ENCODE measurements at regions not wholly inside any gene's neighbourhood (a gene's known extent, or its start where the extent isn't known, plus 50 kb on each side); places are given as distances from the start of the nearest gene placed in this dataset.

GRCh38 chr16:5643855-5644531, 546.4 kb upstream of the EEF2KMT start:
- DNase-seq (ENCODE audit: low read depth) = no peak
- TF ChIP-seq MYC (IDR thresholded peaks at IDR 0.05; ENCODE audit: low read depth, low read length) (no peak), POLR2A (IDR thresholded peaks at IDR 0.05; ENCODE audit: extremely low read depth, insufficient read length) (no peak), MAX (IDR thresholded peaks at IDR 0.05; ENCODE audit: low read depth, low read length) (no peak), CTCF (IDR thresholded peaks at IDR 0.05; ENCODE audit: low read depth, low read length) (no peak)
- no peak overlapping the region for H3K4me3 ChIP-seq (ENCODE audit: low read depth, low read length)

GRCh38 chr16:5642436-5642835, 544.8 kb upstream of the EEF2KMT start:
- H3K4me3 ChIP-seq (ENCODE audit: low read depth, low read length) = no peak overlapping the region
- no peak for TF ChIP-seq MYC (IDR thresholded peaks at IDR 0.05; ENCODE audit: low read depth, low read length)
- TF ChIP-seq POLR2A (IDR thresholded peaks at IDR 0.05; ENCODE audit: extremely low read depth, insufficient read length) = no peak
- no peak for TF ChIP-seq MAX (IDR thresholded peaks at IDR 0.05; ENCODE audit: low read depth, low read length)
- no peak for TF ChIP-seq CTCF (IDR thresholded peaks at IDR 0.05; ENCODE audit: low read depth, low read length)
- no peak for DNase-seq (ENCODE audit: low read depth)

- no peak overlapping the region for H3K4me3 ChIP-seq (ENCODE audit: low read depth, low read length)
- DNase-seq (ENCODE audit: low read depth) = no peak
- TF ChIP-seq MYC (IDR thresholded peaks at IDR 0.05; ENCODE audit: low read depth, low read length) = no peak
- TF ChIP-seq MAX (IDR thresholded peaks at IDR 0.05; ENCODE audit: low read depth, low read length) = no peak
- no peak for TF ChIP-seq CTCF (IDR thresholded peaks at IDR 0.05; ENCODE audit: low read depth, low read length)
- TF ChIP-seq POLR2A (IDR thresholded peaks at IDR 0.05; ENCODE audit: extremely low read depth, insufficient read length) = no peak
These were observed 544.4 kb upstream of the EEF2KMT start for GRCh38 chr16:5642011-5642410.

GRCh38 chr16:5640883-5641282, 543.3 kb upstream of the EEF2KMT start:
- H3K4me3 ChIP-seq (ENCODE audit: low read depth, low read length) = no peak overlapping the region
- no peak for DNase-seq (ENCODE audit: low read depth)
- no peak for TF ChIP-seq MYC (IDR thresholded peaks at IDR 0.05; ENCODE audit: low read depth, low read length)
- TF ChIP-seq MAX (IDR thresholded peaks at IDR 0.05; ENCODE audit: low read depth, low read length) = no peak
- TF ChIP-seq POLR2A (IDR thresholded peaks at IDR 0.05; ENCODE audit: extremely low read depth, insufficient read length) = no peak
- no peak for TF ChIP-seq CTCF (IDR thresholded peaks at IDR 0.05; ENCODE audit: low read depth, low read length)

- TF ChIP-seq CTCF (IDR thresholded peaks at IDR 0.05; ENCODE audit: low read depth, low read length) (no peak), MYC (IDR thresholded peaks at IDR 0.05; ENCODE audit: low read depth, low read length) (no peak), MAX (IDR thresholded peaks at IDR 0.05; ENCODE audit: low read depth, low read length) (no peak), POLR2A (IDR thresholded peaks at IDR 0.05; ENCODE audit: extremely low read depth, insufficient read length) (no peak)
- H3K4me3 ChIP-seq (ENCODE audit: low read depth, low read length) = no peak overlapping the region
- no peak for DNase-seq (ENCODE audit: low read depth)
These were observed 541.9 kb upstream of the EEF2KMT start for GRCh38 chr16:5639531-5639930.
